GM12872 (cell line): ENCODE measurements at regions not wholly inside any gene's neighbourhood (a gene's known extent, or its start where the extent isn't known, plus 50 kb on each side); places are given as distances from the start of the nearest gene placed in this dataset.

Source experiments
- CTCF ChIP-seq: IDR thresholded peaks from 3 replicates; pipeline ENCODE4 v1.5.1; 2011; ENCODE audit warnings: low read depth, mild to moderate bottlenecking, low read length, moderate library complexity; ENCODE audit not compliant: insufficient read depth

- no peak for TF ChIP-seq CTCF
Measured at GRCh38 chr10:62640411-62640810, 164.1 kb upstream of the ADO start.

- TF ChIP-seq CTCF, result no peak
Measured at GRCh38 chr10:62643606-62644587, 160.6 kb upstream of the ADO start.

GRCh38 chr10:62647375-62648092, 157.0 kb upstream of the ADO start:
- no peak for TF ChIP-seq CTCF

- TF ChIP-seq CTCF, result no peak
Measured at GRCh38 chr10:62648921-62649320, 155.6 kb upstream of the ADO start.

- no peak for TF ChIP-seq CTCF
Measured at GRCh38 chr10:62650411-62650810, 154.1 kb upstream of the ADO start.

- TF ChIP-seq CTCF, result no peak
Measured at GRCh38 chr10:62651341-62651740, 153.2 kb upstream of the ADO start.

GRCh38 chr10:62652114-62652513, 152.4 kb upstream of the ADO start:
- no peak for TF ChIP-seq CTCF
